NCI-H1694 treated with DMSO at 0.1 percent for 48 hours (cell line): ENCODE measurements at regions not wholly inside any gene's neighbourhood (a gene's known extent, or its start where the extent isn't known, plus 50 kb on each side); places are given as distances from the start of the nearest gene placed in this dataset.

Experiments
- DNase-seq: peaks from one replicate; lab custom pipeline; 2025; lab: John Stamatoyannopoulos, UW

DNA sequence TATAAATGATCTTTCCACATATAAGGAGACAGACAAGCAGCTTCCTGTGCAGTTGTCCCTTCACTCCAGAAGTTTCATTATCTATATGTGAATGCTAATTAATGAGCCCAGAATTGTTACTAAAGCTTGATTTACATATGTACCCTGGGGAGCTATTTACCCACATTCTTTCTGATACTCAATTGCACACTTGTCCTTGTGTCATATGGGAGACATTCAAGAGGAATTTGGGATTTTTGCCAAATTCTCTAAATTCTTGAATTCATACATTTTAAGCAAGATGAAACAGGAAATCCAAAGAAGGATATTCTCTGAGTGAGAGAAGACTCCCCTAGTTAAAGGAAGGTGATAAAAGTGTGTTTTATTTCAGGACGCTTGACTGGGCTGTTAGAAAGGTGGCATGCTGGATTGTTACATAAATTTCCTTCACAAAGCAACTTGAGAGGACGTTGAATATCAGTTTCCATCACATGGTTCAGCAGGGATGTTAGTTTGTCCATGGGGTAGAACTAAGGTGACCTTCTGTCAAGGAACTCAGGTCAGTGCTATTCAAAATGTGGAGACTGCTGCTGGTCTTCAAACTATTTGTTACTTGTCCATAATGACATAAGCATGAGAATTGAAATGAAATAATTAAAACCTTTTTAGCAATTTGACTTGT lies 368.2 kb downstream of the IRS1 start:
- no peak for DNase-seq

DNA sequence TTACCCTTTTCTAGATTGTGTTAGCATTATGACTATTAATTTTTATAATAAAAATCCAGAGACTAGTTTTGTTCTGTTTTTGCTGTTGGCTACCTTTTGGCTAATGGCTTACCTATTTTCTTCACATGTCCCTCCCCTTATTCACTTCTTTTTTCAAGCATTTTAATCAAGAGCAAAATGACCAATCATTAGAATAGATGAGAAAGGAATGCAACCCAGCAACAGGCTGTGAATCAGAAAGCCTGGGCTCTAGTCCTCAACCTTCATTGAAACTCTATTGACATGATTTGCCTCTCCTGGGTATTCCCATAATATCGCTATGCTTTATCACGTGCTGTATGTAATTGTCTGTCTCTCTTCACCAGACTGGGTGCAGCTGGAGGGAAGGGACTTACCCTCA lies 370.1 kb downstream of the IRS1 start:
- no peak for DNase-seq

DNA sequence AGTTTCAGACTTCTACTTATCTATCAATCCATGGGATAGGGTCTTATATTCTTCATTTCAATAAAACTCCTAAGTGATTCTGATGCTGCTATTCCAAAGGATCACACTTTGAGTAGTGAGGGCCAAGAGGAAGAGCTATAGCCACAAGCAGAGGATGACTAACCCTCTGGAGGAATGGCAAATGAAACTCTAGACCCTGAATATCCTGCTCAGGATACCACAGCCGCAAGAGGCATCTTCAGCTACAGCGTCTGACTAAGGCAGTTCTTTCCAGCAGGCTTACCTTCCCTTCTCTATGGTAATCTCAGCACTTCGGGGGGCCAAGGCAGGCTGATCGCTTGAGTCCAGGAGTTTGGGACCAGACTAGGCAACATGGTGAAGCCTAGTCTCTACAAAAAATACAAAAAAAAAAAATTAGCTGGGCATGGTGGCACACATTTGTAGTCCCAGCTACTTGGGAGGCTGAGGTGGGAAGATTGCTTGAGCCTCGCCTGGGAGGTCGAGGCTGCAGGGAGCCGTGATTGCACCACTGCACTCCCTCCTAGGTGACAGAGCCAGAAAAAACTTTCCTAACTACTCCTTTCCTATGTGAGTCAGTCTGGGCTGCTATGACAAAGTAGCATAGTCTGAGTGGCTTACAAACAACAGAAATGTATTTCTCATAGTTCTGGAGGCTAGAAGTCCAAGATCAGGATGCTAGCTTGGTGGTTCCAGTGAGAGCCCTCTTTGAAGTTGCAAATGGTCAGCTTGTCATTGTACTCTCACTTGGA lies 371.9 kb downstream of the IRS1 start:
- DNase-seq, result no peak

- DNase-seq, result no peak
Measured at GRCh38 chr2:226426292-226426736, 373.3 kb downstream of the IRS1 start.

GRCh38 chr2:226424971-226425370 lies 374.6 kb downstream of the IRS1 start:
- DNase-seq, result no peak

- DNase-seq, result no peak
Measured at GRCh38 chr2:226423498-226423960, 376.1 kb downstream of the IRS1 start.

GRCh38 chr2:226420646-226421045 lies 379.0 kb downstream of the IRS1 start:
- DNase-seq, result no peak

GRCh38 chr2:226418521-226418920 lies 381.1 kb downstream of the IRS1 start:
- no peak for DNase-seq

DNA sequence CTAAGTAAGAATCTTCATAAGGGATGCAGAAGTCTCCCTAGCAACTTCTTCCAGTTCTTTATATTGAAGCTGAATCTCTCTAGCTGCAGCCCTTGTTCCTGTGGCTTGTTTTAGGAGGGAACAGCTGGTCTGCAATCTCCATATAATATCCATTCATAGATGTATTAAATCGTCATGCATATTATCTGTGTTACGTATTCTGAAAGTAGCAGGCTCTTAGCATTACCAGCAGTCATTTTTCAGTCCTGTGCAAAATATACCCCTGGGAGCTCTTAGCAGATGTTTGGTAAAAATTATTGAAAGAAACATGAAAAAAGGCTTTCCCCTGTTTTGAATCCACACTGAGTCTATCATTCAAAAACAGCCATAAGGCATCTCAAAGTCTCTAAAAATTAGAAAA lies 385.3 kb downstream of the IRS1 start:
- peak; percentile 67 for DNase-seq

DNA sequence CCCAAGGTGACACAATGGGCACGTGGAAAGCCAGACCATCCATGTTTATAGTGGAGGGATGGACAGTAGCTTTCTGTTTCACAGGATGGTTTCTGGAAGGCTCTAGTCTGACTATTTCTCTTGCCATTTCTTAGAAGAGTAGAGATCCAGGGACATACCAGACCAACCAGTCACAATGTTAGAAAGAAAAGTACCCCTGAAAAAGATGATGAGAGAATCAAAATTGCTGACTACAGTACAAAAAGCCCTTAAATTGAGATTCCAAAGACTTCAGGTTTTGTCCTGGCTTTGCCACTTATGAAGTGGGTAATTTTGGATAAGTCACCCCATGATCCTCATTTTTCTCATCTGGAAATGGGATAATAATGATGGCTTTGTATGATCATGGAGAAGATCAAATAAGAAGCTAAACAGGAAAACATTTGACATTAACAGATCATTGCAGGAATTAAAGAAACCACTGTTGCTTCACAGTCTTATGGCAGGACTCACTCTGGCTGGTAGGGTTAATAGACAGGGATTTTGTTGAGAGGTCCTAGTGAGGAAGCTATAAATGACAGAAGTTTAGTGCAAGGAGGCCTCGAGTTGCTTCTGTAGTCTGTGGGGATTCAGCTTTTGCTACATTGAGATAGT lies 386.0 kb downstream of the IRS1 start:
- no peak for DNase-seq

DNA sequence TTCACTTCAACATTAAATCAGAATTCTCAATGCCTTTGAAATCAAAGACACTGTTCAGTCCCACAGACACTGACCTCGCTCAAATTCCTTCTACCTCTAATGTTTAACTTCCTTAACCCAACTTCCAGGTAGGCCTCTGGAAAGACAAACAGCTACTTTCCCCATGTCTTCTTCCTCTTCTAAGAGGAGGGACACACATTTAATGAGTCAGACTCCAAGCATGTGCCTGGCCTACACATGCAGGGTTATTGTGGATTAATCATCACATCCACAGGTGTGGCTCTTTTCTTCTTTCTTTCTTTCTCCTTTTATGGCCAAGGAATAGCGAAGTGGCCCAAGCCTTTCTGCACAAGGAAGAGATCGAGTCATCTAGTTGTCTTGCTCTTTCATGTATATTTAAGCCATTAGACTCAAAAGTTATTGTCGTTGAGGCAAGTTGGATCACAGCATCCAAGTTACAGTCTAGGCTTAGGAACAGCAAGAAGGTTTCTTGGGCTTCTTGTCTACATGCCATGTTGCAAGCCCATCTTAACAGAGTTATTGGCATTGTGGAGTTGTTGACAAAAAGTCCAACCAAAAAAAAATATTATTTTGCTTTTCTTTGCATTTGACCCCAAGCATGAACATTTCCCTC lies 387.8 kb downstream of the IRS1 start:
- no peak for DNase-seq

GRCh38 chr2:226411205-226411604 lies 388.4 kb downstream of the IRS1 start:
- no peak for DNase-seq

DNA sequence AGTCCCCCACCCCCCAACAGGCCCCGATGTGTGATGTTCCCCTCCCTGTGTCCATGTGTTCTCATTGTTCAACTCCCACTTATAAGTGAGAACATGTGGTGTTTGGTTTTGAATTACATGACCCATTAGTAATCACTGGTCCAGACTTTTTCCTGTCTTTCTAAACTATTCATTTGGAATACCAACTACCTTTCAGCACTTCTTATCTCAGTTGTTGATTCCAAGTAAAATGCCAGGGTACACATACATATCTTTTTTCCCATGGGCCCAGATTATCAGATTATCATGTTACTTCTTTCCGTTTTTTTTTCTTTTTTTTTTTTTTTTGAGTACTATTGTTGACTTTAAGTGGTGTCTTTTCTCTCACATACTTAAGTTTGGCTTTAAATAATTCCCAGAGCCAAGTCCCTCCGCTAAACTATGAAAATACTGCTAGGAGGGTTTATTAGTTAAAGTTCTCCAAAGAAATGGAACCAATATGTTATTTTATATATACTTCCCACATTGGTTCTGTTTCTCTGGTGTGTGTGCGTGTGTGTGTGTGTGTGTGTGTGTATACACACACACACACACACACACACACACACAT lies 389.3 kb downstream of the IRS1 start:
- no peak for DNase-seq

DNA sequence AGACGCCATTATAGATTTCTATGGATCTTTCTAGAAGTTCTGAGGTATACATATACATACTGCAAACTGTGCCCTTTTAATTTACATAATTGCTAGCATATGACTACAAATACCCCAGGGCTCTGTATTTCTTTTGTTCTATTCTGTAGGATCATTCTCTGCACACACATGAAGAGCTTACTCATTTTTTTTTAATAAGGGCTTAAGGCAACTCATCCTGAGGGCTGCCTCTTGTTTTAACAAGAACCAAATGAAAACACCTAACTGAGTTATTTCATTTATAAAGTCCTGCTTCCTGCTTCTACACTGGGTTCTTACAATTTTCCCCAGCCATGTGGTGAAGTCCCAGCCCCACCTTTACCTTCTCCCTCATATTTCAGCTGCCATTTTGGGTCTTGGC lies 390.5 kb downstream of the IRS1 start:
- no peak for DNase-seq

DNA sequence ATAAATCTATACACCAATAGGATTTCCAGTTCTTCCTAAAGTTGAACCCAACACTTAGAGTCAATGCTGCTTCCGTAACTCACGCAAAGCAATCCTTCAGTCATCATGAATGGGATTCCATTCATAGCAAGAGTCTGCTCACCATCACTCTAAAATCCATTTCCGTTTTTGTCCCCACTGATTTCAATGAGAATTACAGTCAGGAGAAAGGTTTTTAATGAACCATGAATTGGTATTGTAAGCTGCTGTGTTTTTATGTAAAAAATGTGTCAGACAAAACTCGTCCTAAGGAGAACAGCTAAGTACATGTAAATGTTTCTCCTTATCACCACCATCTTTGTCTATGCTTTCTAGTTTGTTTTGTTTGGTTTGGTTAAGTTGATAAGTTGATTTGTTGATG lies 391.5 kb downstream of the IRS1 start:
- no peak for DNase-seq

DNA sequence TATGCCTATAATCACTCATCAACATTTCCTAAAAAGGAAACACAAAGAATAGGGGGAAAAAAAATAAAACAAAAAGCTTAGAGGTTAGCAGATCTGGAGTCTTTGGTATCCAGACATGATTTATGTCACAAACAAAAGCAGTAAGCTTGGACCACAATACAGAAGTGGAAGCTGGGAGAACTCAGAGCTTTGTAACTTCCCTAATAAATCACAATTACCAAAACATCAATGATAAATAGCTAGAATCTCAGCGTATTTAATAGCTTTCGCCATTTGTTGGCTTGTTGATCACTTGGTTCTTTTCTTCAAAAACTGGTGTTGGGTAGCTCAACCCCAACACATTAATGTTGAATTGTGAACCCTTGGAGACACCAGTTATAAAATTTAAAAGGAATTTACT lies 392.5 kb downstream of the IRS1 start:
- DNase-seq, result no peak

- DNase-seq, result no peak
Measured at GRCh38 chr2:226405465-226405864, 394.2 kb downstream of the IRS1 start.

DNA sequence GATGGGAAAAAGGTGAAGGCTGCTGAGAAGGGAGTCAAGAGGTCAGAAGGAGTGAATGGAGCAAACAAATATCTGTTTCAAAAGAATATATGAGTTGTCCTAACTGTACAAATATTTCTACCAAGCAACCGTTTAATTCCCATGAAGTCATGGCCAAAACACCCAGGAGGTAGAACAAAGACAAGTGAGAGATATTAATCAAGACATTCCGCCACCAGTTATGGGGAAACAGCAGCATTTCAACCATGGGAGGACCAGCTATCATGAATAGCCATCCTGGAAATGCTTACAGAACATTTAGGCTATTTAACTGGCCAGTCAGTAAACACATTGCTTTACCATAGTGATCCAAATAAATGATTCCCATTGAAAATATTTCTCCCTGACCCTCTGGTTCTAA lies 396.3 kb downstream of the IRS1 start:
- no peak for DNase-seq

- no peak for DNase-seq
Measured at GRCh38 chr2:226399006-226399405, 400.6 kb downstream of the IRS1 start.

DNA sequence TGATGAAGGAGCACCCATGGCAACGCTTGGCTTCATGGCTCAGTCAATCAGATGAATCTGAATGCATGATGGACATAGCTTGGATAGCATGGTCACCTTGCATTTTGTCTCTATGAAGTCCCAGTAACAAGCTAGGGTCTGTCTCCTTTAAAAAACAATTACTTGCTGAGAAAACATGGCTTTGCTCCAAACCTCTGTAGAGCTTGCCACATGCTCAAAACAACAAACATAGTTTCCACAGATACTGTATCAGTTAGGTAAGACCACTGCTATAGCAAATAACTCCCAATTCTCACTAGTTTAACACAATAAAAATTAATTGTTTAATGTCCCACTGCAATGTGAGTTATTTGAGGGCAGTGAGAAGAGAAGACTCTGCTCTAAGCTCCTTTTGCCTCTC lies 401.0 kb downstream of the IRS1 start:
- no peak for DNase-seq

DNA sequence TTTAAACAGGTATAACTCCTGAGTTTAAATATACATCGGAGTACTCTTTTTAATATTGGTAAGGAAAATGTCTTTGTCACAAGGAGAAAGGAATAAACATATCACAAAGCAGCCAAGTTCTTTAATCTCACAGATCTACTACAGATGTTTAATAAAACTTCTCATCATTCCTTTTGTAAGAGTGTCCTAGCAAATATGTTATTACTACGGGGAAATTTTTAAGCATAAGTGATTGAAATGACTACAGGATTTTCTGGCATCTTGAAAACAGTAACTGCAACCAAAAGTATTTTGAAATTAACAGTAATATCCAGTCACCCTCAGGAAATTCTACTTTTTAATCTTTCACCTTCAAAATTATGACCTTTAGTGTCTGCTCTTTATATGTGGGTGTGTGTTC lies 403.1 kb downstream of the IRS1 start:
- DNase-seq, result no peak

- no peak for DNase-seq
Measured at GRCh38 chr2:226387499-226387942, 412.1 kb downstream of the IRS1 start.
